ENCODE measurements at regions not wholly inside any gene's neighbourhood (a gene's known extent, or its start where the extent isn't known, plus 50 kb on each side); places are given as distances from the start of the nearest gene placed in this dataset.

DNA sequence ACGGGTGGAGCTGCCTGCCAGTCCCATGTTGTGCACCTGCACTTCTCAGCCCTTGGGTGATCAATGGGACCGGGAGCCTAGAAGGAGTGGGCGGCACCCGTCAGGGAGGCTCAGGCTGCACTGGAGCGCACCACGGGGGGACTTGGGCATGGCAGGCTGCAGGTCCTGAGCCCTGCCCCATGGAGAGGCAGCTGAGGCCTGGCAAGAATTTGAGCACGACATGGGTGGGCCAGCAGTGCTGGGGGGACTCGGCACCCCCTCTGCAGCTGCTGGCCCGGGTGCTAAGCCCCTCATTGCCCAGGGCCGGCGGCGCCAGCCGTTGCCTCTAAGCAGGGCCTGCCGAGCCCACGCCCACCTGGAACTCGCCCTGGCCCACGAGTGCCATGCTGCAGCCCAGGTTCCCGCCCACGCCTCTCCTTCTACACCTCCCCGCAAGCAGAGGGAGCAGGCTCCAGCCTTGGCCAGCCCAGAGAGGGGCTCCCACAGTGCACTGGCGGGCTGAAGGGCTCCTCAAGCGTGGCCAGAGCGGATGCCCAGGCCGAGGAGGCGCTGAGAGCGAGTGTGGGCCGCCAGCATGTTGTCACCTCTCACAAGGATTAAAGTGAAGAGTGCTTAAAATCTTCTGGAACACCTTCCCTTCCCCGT lies 372.0 kb downstream of the ETS1 start:
- no peak for TF ChIP-seq RCOR1 (IDR thresholded peaks at IDR 0.05; ENCODE audit: low read length)
- no peak for TF ChIP-seq SIN3A (IDR thresholded peaks at IDR 0.05; ENCODE audit: borderline replicate concordance, low read depth, low read length)
- no peak for TF ChIP-seq USF1 (IDR thresholded peaks at IDR 0.05; ENCODE audit: borderline replicate concordance, low read depth)
- TF ChIP-seq CTCF (IDR thresholded peaks at IDR 0.05), result no peak
- no peak for TF ChIP-seq EZH2phosphoT487 (IDR thresholded peaks at IDR 0.05; ENCODE audit: borderline replicate concordance, low read depth)
- TF ChIP-seq REST (IDR thresholded peaks at IDR 0.05; ENCODE audit: low read depth, low read length), result no peak
- no peak for TF ChIP-seq TAF1 (IDR thresholded peaks at IDR 0.05; ENCODE audit: borderline replicate concordance, low read depth, low read length)
- no peak for TF ChIP-seq NFIC (IDR thresholded peaks at IDR 0.05; ENCODE audit: borderline replicate concordance)
- TF ChIP-seq JUND (IDR thresholded peaks at IDR 0.05), result no peak

All from SK-N-SH (cell line).